Activated naive CD4-positive, alpha-beta T cell treated with anti-CD3 and anti-CD28 coated beads, Interleukin-2, amount 50 U/mL, for 16 hours (primary cell): ENCODE measurements at regions not wholly inside any gene's neighbourhood (a gene's known extent, or its start where the extent isn't known, plus 50 kb on each side); places are given as distances from the start of the nearest gene placed in this dataset.

Experiments
- DNase-seq: peaks from one replicate; pipeline ENCODE4 v3.0.0-alpha.2; 2020

DNA sequence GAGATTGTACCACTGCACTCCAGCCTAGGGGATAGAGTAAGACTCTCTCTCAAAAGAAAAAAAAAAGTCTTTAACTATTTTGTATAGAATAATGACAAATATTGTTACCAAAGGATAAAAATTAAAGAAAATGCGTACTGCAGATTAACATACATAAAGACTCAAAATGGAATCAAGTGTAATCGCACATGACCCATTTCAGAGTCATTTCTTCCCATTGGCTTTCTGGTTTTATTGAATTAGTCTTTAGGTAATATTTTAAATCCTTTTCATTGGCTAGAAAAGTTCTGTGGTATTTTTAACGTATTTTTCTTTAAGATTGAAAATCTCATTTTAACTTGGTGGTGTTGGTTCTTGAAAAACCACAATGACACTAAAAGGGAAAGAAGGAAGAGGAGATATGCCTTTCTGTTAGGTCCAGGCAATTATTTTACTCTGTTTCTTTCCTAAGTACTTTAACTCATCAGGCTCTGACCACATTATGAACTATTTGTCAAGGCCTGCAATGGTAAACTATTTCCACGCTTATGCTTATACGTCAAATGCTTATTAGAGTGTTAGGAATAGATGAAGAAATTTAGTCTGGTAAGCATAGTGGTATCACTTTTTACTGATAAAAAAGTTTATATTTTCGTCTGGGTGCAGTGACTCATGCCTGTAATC, 52.3 kb downstream of the PLEKHG1 start:
- no peak for DNase-seq

DNA sequence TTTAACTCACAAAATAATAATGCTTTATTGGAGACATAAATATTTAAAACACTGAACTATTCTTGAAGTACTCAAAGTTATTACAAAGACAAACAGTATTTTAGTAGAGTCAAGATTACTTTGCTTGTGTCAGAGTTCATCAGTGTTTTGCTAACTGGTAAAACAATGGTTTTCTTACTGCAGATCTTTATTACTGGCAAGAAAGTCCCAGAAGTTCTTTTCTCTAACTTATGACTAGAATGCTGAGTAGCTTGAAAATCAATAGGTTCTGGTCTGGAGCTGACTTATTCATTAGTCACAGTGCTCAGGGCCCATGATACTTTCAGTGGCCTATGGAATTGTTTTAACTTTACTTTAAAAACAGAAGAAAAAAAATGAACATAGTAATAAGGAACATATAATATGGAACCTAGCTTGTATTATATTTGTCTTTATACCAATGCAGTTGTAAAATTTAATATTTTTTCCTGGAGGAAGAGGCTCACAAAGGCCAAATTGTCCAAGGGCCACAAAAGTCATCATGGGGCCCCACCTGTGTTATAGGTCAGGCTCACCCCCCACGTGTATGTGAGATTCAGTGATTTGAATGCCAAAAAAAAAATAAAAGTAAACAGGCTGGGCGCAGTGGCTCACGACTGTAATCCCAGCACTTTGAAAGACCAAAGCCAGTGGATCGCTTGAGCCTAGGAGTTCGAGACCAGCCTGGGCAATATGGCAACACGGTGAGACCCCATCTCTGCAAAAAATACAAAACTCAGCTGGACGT, 53.3 kb downstream of the PLEKHG1 start:
- DNase-seq: no peak

DNA sequence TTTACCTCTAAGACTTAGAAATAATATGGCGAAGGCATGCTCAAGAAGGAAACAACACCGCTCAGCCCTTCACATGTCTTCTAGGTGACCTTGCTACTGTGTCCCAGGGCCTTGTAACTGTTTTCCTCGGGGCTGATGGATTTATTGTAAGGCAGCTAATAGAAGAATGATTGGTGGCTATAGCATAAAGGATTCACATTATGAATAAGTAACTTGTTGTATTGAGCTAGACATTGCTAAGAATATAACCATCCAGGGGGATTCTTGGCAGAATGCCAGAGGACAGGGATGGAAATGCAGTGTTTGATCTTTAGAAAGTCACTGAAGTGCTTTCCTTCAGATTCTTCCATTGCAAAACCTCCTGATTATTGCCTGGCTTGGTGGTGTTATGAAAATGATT, 54.9 kb downstream of the PLEKHG1 start:
- DNase-seq: no peak

DNA sequence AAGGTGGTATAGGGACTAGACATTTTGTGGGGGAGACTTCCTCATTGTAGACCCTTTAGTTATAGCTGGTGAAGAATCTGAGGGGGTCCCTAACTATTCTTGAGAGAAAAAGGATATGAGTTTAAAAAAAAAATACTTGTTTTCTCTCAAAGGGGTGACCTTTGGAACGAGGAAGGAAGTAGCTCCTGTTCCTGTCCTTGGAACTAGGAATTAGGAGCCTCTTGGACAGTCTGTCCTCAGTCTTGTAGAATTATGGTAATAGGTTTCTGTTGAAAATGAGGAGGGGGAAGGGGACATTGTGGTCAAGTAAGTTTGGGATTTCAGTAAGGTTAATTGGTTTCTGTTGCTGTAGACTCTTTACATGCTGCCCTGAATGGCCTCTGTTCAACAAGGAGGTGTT, 56.5 kb downstream of the PLEKHG1 start:
- no peak for DNase-seq

DNA sequence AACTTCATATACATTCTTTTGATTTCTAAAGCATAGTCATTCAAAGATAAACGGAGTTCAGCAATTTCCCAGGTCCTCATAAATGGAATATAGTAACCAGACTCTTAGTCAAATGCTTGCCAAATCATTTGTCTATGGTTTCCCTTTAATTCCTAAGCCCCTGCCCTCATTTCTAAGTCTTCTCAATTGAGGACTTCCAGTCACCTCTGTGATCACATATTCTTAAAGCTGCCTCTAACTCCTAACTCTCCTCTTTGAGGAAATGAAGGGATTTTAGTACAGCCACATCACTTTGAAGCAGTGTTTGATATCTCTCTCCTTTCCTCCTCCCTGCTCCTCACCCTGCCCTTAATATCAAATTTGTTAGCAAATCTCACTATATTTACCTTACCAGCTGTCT, 58.7 kb downstream of the PLEKHG1 start:
- DNase-seq: no peak

DNA sequence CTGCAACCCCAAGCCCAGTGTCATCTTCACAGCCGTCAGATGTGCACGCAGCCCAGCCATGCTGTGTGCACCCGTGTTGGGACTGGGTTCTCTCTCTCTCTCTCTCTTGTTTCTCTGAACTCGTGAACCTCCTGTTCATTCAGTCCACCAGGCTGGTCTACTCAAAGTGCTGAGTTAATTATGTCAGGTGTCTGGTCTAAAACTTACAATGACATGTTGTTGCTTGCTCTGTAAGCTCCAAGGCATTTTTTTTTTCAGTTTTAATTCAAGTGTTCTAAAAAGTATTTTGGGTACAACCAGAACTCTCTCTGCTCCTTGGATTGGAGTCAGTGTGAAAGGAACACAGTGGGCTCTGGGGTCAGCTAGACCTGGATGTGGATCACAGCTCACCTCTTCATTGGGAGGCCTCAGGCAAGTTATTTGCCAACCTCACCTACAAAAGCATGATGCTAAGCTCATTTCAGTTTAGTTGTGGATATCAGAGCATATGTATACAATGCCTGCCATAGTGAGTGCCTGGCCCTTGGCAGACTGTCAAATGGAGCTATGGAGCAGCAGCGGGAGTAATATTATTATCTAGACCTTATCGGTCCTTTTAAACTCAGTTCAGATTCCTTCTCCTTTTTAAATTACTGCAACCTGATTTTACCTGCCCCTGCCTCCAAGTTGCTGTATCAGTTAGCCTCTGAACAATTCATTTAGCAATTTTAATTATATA, 59.5 kb downstream of the PLEKHG1 start:
- DNase-seq: no peak

DNA sequence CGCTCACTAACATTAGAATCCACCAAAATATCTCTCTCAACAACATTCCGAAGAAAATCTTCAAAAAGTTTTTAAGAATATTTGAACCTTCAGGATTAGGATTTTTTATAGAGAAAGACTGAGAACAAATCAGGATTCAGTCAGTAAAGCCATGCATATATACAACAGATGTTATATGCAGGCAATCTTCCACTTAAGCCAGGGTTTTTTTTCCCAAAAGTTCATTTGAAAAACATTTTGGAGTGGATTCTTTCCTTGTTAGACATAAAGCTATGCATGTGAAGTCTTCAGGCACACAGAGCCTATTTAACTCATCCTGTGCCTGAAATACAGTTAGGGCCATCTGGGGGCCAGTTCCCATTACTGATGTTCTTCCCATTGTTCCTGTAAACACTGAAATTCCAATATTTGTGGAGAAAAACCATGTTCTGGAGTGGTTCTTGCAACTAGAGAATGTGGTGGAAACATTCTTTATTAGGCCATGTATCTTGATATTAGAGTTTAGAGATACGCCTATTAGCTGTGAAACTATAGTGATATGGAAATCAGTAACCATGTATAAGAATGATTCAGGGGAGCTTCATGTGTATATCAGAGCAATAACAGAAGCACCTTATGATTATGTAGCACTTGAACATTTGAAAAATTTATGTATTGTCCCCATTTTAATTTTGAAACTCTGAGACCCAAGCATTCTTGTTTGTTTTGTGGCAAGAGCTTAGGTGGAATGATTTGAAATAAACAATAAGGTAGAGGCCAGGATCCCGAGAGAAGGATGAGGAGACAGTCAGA, 61.7 kb downstream of the PLEKHG1 start:
- DNase-seq: no peak

DNA sequence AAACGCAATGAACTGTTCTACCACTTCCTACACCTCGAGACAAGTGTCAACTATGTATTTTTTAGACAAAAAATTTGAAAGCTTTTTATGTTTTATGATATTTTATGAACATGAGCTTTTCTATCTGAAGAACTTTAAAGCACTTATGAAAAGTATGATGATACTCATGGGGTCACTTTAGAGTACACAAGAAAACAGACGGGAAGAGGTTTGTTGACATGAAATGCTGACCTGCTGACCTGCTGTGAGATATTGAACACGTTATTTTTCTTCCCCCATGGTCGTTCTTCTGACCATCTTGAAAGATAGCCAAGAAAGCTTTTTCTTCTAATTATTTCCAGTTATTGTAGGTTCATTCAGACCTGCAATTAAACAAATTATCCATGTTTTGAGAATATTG, 63.1 kb downstream of the PLEKHG1 start:
- no peak for DNase-seq

DNA sequence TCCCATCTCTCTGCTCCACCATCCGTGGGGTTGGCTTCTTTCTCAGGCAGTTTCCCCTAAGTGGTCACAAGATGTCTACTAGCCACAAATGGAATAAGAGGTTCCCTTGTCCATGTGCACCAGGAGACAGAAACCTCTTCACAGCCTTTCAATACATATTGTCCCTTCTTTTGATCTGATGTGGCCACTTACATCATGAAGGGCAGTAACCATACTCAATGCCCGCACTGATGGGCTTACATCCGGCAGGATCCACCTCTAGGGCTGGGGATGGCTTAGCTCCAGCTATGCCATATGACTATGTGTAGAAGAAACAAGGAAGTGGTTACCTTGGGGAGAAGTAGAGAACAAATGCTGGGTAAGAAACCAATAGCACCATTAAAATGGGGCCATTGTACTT, 64.4 kb downstream of the PLEKHG1 start:
- DNase-seq: no peak

DNA sequence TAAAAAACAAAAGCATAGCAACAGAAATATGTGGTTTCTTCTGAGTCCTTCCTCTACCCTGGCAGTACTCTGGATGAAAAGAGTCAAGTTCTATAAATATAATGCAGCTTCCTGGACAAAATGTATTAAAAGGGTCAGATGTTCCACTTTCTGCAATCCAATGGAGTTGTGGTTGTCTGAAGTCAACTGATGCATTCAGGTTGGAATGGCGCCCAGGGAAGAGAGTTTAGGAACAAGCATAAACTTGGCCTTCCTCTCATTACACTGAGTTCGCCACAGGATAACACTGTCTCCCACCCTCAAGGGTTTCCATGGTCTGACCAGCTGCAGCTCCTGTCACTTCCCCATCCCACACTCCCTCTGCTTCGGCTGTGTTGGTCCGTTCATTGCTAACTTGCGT, 66.4 kb downstream of the PLEKHG1 start:
- no peak for DNase-seq

DNA sequence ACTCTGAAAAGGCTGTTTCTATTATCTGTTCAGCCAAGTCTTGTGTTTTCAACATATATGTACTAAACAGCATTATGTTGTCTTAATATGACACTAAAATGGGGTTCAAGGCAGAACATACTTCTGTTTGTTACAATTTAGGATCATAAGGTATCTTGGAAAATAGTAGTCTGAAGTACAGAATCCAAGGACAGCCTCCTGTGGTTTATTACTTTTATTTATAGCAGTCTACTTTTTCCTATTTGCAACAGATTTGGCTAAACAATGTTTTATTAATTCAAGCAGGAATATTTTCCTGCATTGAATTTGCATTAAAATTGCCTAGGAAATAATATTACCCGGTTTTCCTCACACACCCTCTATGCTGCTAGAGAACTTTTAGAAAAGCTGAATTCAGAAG, 67.7 kb downstream of the PLEKHG1 start:
- DNase-seq: no peak

DNA sequence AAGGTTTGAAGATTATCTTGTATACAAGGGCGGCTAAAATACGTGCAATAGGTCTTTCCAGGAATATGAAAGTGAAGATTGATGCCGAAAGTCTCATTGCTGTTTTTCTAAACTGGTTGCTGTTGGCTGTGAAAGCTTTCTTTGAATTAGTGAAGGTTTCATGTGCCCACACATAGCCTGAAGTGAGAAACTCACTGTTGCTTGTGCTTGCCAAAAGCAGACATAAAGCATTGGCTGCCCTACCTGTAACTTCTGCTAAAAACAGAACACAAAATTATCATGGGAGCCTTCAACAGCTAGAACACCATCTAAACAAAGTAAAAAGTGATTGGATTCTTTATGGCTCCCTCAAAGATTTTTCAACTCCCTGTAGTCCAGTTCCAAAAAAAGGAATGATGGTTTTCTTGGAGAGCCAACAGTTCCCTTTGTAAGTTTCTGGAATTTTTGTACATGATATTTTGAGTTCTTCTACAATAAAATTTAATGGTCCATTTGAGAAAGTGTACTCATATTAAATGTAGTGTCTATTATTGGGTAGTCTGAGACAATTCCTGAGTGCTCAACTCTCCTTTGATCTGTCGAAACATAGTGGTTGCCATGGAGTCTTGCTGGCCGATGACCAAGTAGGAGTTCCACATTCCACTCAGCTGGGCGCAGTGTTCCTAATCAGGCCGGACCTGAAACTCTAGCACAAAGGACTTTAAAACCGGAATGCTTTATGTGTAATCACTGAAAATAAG, 68.5 kb downstream of the PLEKHG1 start:
- no peak for DNase-seq

DNA sequence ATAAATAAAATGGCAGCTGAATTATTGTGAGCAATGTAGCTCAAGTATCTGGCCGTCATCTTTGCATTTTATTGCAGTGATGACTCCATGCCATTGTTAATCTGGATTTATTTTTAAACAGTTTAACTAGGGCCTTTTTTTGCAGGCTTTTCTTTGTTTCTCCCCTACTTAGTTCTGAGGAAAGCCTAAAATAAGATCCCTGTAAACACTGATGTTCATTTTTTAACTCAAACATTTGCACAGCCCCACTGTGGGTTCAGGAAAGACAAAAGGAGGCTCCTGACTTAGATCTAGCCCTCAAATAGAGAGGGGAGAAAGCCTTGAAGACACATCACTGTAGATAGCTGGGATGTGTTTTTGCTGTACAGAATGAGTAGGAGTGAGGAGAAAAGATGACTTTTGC, 69.2 kb downstream of the PLEKHG1 start:
- no peak for DNase-seq

DNA sequence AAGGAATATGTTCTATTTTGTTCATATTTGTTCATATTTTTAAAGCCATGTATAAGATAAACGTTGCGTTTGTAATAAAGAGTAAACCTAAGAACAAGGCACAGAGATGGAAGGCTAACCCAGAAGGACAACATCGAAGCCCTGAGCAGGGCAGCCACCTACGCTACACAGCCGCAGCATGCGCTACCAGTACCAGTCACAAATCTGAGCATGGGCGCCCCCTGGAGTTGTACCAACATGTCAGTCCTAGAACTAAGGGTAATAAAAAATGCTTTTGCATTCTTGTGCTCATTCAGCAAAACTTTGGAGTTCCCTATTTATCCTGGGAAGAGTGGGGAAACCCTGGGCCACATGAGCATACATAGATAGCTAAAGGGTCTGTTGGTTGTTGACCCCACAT, 70.6 kb downstream of the PLEKHG1 start:
- DNase-seq: no peak

DNA sequence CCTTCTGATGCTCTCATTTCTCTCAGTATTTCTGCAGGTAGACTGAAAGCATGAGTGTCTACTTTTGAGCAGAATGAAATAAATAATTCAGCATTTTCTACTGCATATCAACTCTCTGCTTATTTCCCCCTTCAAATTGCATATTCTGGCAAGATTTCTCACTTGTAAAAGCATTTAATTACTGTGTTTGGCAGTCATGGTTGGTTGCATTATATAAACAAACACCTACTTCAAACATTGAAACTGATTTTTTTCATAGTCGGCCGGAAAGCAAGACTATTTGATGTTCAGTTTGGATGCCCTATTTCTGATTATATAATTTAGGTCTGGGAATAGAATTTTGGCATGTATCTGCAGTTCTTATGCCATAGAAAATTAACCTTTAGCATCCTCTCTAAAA, 73.1 kb downstream of the PLEKHG1 start:
- no peak for DNase-seq

DNA sequence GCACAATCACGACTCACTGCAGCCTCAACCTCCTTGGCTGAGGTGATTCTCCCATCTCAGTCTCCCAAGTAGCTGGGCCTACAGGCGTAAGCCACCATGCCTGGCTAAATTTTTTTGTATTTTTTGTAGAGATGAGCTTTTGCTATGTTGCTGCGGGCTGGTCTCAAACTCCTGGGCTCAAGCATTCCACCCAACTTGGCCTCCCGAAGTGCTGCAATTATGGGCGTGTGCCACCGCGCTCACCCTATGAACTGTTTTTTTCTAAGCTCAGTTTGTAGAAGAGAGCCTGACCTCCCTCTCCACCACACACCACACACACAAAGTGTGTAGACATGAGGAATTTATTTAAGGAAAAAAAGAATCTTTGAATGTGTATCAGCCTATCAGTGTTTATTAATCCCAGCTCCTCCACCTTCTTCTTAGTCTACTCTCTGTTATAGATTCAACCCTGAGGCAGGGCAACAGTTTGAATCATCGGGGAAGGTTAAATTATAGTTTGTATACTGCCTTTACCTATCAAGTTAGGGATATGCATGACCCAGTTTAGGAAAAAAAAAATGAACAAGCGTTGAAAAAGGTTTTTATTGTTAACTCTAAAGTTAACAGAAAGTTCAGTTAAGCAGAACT, 74.1 kb downstream of the PLEKHG1 start:
- no peak for DNase-seq

DNA sequence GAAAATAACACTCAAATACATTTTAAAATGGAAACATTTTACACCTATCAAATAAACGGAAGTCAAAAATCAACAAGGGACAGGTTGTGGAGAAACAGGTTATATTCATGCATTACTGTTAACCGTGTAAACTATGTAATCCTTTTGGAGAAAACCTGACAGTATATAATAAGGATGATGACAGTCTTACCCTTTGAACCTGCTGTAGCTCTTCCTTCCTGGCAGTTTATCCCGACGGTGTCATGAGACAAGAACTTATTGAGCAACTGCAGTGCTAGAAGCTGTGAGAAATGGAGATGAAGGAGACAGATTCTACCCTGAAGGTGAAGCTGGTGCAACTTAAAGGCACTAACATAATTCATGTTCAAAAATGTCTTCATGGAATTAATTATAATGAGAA, 76.7 kb downstream of the PLEKHG1 start:
- DNase-seq: no peak

DNA sequence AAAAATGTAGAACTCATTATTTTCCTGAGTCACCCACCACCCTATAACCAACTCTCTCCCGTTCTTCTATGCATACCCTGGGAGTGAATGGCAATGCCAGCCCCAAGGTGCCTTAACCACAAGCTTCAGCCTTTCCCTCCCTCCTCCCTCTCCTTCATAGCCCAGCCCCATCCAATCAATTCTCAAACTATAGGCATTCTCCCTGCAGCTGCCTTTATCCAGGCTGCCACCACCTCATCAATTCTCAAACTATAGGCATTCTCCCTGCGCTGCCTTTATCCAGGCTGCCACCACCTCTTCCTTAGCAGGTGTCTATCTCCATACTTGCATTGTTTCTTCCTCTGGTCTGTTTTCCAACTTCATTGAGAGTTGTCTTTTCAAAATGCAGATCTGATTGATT, 77.1 kb downstream of the PLEKHG1 start:
- no peak for DNase-seq

DNA sequence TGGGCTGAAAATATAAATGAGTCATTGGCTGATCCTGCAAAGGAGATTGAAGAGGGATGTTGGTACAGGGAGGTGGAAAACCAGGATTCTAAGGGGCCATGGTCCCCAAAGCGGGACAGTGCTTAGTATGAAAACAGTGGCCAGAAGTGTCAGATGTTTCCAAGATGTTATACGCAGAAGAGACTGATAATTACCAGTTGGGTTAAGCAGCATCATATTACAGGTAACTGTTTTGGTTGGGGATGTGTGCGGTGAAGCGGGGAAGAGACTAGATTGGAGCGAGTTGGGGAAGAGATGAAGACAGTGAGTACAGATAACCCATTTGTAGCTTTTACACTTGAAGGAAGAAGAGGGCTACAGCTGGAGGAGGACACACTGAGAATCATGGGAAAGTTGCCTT, 80.8 kb downstream of the PLEKHG1 start:
- no peak for DNase-seq

DNA sequence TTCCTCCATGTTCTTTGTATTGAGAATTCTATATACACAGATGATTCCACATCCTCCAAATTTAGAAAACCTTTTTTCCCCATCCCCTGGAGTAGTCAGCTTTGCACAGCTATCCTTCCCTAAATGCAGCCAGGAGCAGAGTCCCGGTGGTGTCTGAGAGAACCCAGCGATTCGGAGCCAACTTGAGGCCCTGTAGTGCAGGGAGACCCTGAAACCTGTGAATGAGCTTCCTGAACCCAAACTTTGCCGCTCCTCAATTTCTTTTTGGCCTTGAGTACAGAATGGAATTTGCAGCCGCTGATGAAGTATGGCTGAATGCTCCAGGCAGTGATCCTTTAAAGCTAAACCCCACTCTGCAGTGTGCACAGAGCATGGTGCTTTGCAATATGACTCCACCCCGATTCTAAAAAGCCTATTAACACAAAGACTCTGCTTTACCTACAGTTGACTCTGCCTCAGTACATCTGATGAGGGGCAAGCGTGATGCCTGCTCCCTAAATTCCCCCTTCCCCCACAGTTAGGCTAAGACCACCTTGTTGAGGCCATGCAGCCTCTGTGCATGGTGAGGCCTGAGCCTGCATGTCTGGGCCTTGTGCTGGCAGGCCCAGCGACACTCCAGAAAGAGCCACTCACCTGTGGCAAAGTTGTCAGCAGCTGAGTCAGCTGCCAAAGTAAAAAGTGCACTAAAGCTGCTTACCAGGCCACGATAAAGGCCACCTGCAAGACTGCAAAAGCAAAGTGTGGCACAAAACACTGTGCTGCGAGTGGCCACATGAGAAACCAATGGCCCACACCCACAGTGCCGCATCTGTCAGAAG, 82.1 kb downstream of the PLEKHG1 start:
- no peak for DNase-seq

DNA sequence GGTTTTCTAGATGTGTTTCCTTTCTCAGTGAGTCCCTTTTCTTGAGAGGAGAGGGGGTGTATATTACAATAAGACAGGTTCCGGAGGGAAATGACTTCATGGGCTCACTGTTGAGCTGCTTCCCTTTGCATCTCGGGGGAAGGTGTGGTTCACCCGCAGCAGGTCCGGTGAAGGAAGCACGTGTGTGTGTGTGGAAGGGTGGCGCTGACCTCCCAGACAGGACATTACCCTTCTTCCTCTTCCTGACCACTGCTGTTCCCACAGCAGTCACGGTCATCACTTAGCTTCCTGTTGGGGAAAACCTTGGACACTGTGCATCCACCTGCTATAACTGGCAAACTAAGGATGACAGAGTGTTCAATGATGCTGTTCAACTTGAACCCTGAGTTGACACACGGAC, 83.6 kb downstream of the PLEKHG1 start:
- DNase-seq: no peak
